Stomach (tissue), 8 donors: ENCODE measurements at regions not wholly inside any gene's neighbourhood (a gene's known extent, or its start where the extent isn't known, plus 50 kb on each side); places are given as distances from the start of the nearest gene placed in this dataset.

ENCODE experiments used
- DNase-seq, 2 donors: peaks; one replicate each; pipeline versions ENCODE4 v3.0.0 to v3.0.0-alpha.2; 2013 to 2019
- H3K27ac ChIP-seq, 5 donors: fragments of 200-600 bp in 4 of 5; sonication (generic) in 4 of 5; one replicate each; pipeline ENCODE4 v1.5.1; 2013 to 2019; ENCODE audit warnings: mild to moderate bottlenecking in 1 of 5, moderate library complexity in 1 of 5
- H3K27me3 ChIP-seq, 3 donors: fragments of 200-600 bp; sonication (generic); one replicate each; pipeline ENCODE4 v1.5.1; 2017 to 2019; ENCODE audit warnings: mixed run types in 1 of 3
- H3K36me3 ChIP-seq, 4 donors: fragments of 200-600 bp; sonication (generic); 1 replicate in 3 of 4; 2 replicates in 1 of 4; pipeline ENCODE4 v1.5.1; 2016 to 2019
- H3K4me1 ChIP-seq, 4 donors: fragments of 200-600 bp; sonication (generic); one replicate each; pipeline ENCODE4 v1.5.1; 2016 to 2019
- H3K4me3 ChIP-seq, 4 donors: fragments of 200-600 bp; sonication (generic) in 3 of 4; one replicate each; pipeline ENCODE4 v1.5.1; 2016 to 2019; ENCODE audit warnings: mild to moderate bottlenecking in 1 of 4
- H3K9me3 ChIP-seq, 4 donors: fragments of 200-600 bp; sonication (generic); one replicate each; pipeline ENCODE4 v1.5.1; 2016 to 2019
- EP300 ChIP-seq: sonication (generic); formaldehyde crosslinking; IDR thresholded peaks from one replicate; pipeline ENCODE4 v1.6.1; 2017; ENCODE audit warnings: antibody characterized with exemption
- POLR2A ChIP-seq, 4 donors: fragments of 450-650 bp; IDR thresholded peaks; one replicate each; pipeline ENCODE4 v1.6.1; 2016; ENCODE audit warnings: antibody characterized with exemption in 4 of 4, control low read depth in 2 of 4, mild to moderate bottlenecking in 1 of 4, moderate library complexity in 1 of 4
- POLR2AphosphoS5 ChIP-seq, 3 donors: sonication (generic); formaldehyde crosslinking; IDR thresholded peaks; one replicate each; pipeline ENCODE4 v1.6.1; 2016; ENCODE audit warnings: antibody characterized with exemption in 3 of 3
- WGBS, 5 donors: extraction: QIAGEN DNeasy Blood & Tissue Kit in 3 of 5; methylation state at CpG; one replicate each; pipeline versions ENCODE4 v1.1.5 to v1.1.7; 2013 to 2018; 5-methylcytosine and 5-hydroxymethylcytosine counted together
- intact Hi-C: fragments of 100-400 bp; cut with DNase I; formaldehyde crosslinking; loops from one replicate; pipeline ENCODE4 v1.15.1; 2023; ENCODE audit warnings: low total_unique reads
- TF ChIP-seq, protein P1 (sequence below), 7 experiments: fragments of 450-650 bp in 4 of 7; fragments of 200-600 bp in 3 of 7; sonication (generic) in 3 of 7; IDR thresholded peaks; one replicate each; pipeline ENCODE4 v1.5.1; 2016 to 2019; ENCODE audit warnings: antibody characterized with exemption in 7 of 7, control low read depth in 2 of 7, mild to moderate bottlenecking in 1 of 7
- donor health status: healthy with polysubstance abuse.
- donor health status: Bipolar disorder and iron deficiency.
- donor health status: healthy.

DNA sequence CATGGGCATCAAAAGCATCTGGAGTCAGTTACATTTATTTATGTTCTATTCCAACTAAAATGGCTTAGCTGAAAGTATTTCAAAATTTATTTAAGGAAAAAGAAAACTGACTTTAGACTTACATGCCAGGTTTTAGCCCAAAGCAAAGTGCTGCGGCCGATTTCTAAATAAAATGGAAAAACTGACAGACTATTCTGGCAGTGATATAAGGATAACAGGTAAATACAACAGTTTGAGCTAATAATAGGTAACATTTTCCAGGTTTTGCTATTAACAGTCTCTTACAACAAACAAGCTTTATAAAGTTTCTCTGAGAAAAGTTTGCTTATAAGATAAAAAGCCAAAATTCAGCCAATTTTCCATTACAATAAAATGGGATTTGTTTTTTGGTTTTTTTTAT is 937.2 kb upstream of the FLRT2 start:
- intact Hi-C loops = no loop called here
- H3K27ac ChIP-seq = no peak overlapping the region
- H3K9me3 ChIP-seq = no peaks in the 10 kb centered on the region
- WGBS, 5 donors = 42 to 78% (median 47%) methylated on average over 2 of the region's 2 CpGs
- no peaks in the 10 kb centered on the region for H3K36me3 ChIP-seq
- H3K4me3 ChIP-seq = no peak overlapping the region
- no peaks in the 10 kb centered on the region for H3K27me3 ChIP-seq
- TF ChIP-seq EP300 = no peak
- TF ChIP-seq POLR2A (IDR thresholded peaks at IDR 0.05) = no peak
- DNase-seq = no peak
- H3K4me1 ChIP-seq = peaks cover 0 to 6% (median 2%) of the 10 kb centered on the region in 4 donors

- no peak for DNase-seq
- Histone ChIP-seq H3K36me3 (no peaks in the 10 kb centered on the region), H3K27me3 (no peaks in the 10 kb centered on the region), H3K4me1 (no peaks in the 10 kb centered on the region), H3K27ac (no peak overlapping the region), H3K4me3 (no peak overlapping the region), H3K9me3 (no peaks in the 10 kb centered on the region)
- intact Hi-C loops = no loop called here
- TF ChIP-seq, protein P1, sequence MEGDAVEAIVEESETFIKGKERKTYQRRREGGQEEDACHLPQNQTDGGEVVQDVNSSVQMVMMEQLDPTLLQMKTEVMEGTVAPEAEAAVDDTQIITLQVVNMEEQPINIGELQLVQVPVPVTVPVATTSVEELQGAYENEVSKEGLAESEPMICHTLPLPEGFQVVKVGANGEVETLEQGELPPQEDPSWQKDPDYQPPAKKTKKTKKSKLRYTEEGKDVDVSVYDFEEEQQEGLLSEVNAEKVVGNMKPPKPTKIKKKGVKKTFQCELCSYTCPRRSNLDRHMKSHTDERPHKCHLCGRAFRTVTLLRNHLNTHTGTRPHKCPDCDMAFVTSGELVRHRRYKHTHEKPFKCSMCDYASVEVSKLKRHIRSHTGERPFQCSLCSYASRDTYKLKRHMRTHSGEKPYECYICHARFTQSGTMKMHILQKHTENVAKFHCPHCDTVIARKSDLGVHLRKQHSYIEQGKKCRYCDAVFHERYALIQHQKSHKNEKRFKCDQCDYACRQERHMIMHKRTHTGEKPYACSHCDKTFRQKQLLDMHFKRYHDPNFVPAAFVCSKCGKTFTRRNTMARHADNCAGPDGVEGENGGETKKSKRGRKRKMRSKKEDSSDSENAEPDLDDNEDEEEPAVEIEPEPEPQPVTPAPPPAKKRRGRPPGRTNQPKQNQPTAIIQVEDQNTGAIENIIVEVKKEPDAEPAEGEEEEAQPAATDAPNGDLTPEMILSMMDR (IDR thresholded peaks at IDR 0.05) = no peak
- no peak for TF ChIP-seq EP300
- TF ChIP-seq POLR2AphosphoS5 (IDR thresholded peaks at IDR 0.05) = no peak
- no peak for TF ChIP-seq POLR2A (IDR thresholded peaks at IDR 0.05)
- WGBS, 5 donors = 77 to 88% (median 80%) methylated on average over 2 of the region's 2 CpGs
These were observed 919.9 kb upstream of the FLRT2 start for GRCh38 chr14:84610086-84610485.

- H3K4me1 ChIP-seq = no peaks in the 10 kb centered on the region
- no peak overlapping the region for H3K4me3 ChIP-seq
- TF ChIP-seq EP300 = no peak
- no peak for TF ChIP-seq POLR2AphosphoS5 (IDR thresholded peaks at IDR 0.05)
- TF ChIP-seq POLR2A (IDR thresholded peaks at IDR 0.05) = no peak
- TF ChIP-seq, protein P1 (IDR thresholded peaks at IDR 0.05) = no peak
- no peak overlapping the region for H3K27ac ChIP-seq
- WGBS, 5 donors = 24 to 45% (median 42%) methylated on average over 3 of the region's 3 CpGs
- no peaks in the 10 kb centered on the region for H3K36me3 ChIP-seq
- intact Hi-C loops = no loop called here
- H3K27me3 ChIP-seq = no peaks in the 10 kb centered on the region
- no peaks in the 10 kb centered on the region for H3K9me3 ChIP-seq
- DNase-seq = no peak
These were observed 907.6 kb upstream of the FLRT2 start for GRCh38 chr14:84622357-84622756.

GRCh38 chr14:84643446-84643845 is 886.5 kb upstream of the FLRT2 start:
- TF ChIP-seq POLR2A (IDR thresholded peaks at IDR 0.05) (no peak), EP300 (no peak), POLR2AphosphoS5 (IDR thresholded peaks at IDR 0.05) (no peak)
- TF ChIP-seq, protein P1 (IDR thresholded peaks at IDR 0.05) = no peak
- WGBS, 5 donors = 24 to 48% (median 32%) methylated on average over 3 of the region's 3 CpGs
- no peak overlapping the region for H3K4me3 ChIP-seq
- H3K9me3 ChIP-seq = no peaks in the 10 kb centered on the region
- no peak overlapping the region for H3K27ac ChIP-seq
- DNase-seq = no peak
- no peaks in the 10 kb centered on the region for H3K4me1 ChIP-seq
- no peaks in the 10 kb centered on the region for H3K36me3 ChIP-seq
- intact Hi-C loops = no loop called here
- no peaks in the 10 kb centered on the region for H3K27me3 ChIP-seq

- no peaks in the 10 kb centered on the region for H3K4me1 ChIP-seq
- no peaks in the 10 kb centered on the region for H3K27me3 ChIP-seq
- H3K36me3 ChIP-seq = no peaks in the 10 kb centered on the region
- 73 to 81% (median 78%) methylated on average over 6 of the region's 6 CpGs for WGBS, 5 donors
- H3K9me3 ChIP-seq = no peaks in the 10 kb centered on the region
- no peak for DNase-seq
- H3K4me3 ChIP-seq = no peak overlapping the region
- TF ChIP-seq EP300 = no peak
- no peak for TF ChIP-seq POLR2AphosphoS5 (IDR thresholded peaks at IDR 0.05)
- no peak overlapping the region for H3K27ac ChIP-seq
- intact Hi-C loops = no loop called here
These were observed 883.0 kb upstream of the FLRT2 start for GRCh38 chr14:84646786-84647500.
